Progenitor cell of endocrine pancreas (in vitro differentiated cells): ENCODE measurements at regions not wholly inside any gene's neighbourhood (a gene's known extent, or its start where the extent isn't known, plus 50 kb on each side); places are given as distances from the start of the nearest gene placed in this dataset.

Experiments used
- DNase-seq: peaks from one replicate; pipeline ENCODE4 v3.0.0; 2021; ENCODE audit warnings: low spot score; ENCODE audit not compliant: unreplicated experiment
- H3K27ac Mint-ChIP-seq: 2 replicates; pipeline ENCODE4 v1.8.0; 2021; ENCODE audit warnings: mild to moderate bottlenecking, moderate library complexity, mixed read lengths
- H3K27me3 Mint-ChIP-seq: 2 replicates; pipeline ENCODE4 v1.8.0; 2021; ENCODE audit warnings: mixed read lengths
- H3K36me3 Mint-ChIP-seq: 2 replicates; pipeline ENCODE4 v1.8.0; 2022; ENCODE audit warnings: mixed read lengths; ENCODE audit not compliant: insufficient read depth
- H3K4me1 Mint-ChIP-seq: 2 replicates; pipeline ENCODE4 v1.8.0; 2021; ENCODE audit warnings: low read depth, mixed read lengths
- H3K4me3 Mint-ChIP-seq: 2 replicates; pipeline ENCODE4 v1.8.0; 2021; ENCODE audit warnings: low read depth, mild to moderate bottlenecking, moderate library complexity, mixed read lengths
- H3K9me3 Mint-ChIP-seq: 2 replicates; pipeline ENCODE4 v1.8.0; 2021; ENCODE audit warnings: low read depth, mixed read lengths
- CTCF ChIP-seq: fragments of 200-600 bp; sonication (generic); IDR thresholded peaks from one replicate; pipeline ENCODE4 v1.5.0; 2021; ENCODE audit warnings: antibody characterized with exemption, mild to moderate bottlenecking; ENCODE audit not compliant: unreplicated experiment

GRCh38 chr13:88643233-88643632 is 972.1 kb downstream of the SLITRK5 start:
- peaks cover 23% of the 10 kb centered on the region for H3K9me3 Mint-ChIP-seq
- DNase-seq = no peak
- no peaks in the 10 kb centered on the region for H3K27me3 Mint-ChIP-seq
- TF ChIP-seq CTCF = no peak
- no peak overlapping the region for H3K27ac Mint-ChIP-seq
- H3K4me3 Mint-ChIP-seq = no peak overlapping the region
- H3K36me3 Mint-ChIP-seq = no peaks in the 10 kb centered on the region
- H3K4me1 Mint-ChIP-seq = no peaks in the 10 kb centered on the region

GRCh38 chr13:88648598-88649373 is 977.6 kb downstream of the SLITRK5 start:
- no peak for TF ChIP-seq CTCF
- Mint-ChIP-seq H3K4me1 (no peaks in the 10 kb centered on the region), H3K27me3 (no peaks in the 10 kb centered on the region), H3K27ac (no peak overlapping the region), H3K9me3 (peaks cover 12% of the 10 kb centered on the region), H3K36me3 (no peaks in the 10 kb centered on the region), H3K4me3 (no peak overlapping the region)
- no peak for DNase-seq

- Mint-ChIP-seq H3K27ac (no peak overlapping the region), H3K4me3 (no peak overlapping the region), H3K9me3 (peaks cover 6% of the 10 kb centered on the region), H3K27me3 (no peaks in the 10 kb centered on the region), H3K36me3 (no peaks in the 10 kb centered on the region), H3K4me1 (no peaks in the 10 kb centered on the region)
- no peak for TF ChIP-seq CTCF
- no peak for DNase-seq
Measured at GRCh38 chr13:88649855-88650254, 978.7 kb downstream of the SLITRK5 start.

GRCh38 chr13:88651531-88651930 is 980.4 kb downstream of the SLITRK5 start:
- peaks cover 4% of the 10 kb centered on the region for H3K9me3 Mint-ChIP-seq
- no peak for DNase-seq
- H3K4me3 Mint-ChIP-seq = no peak overlapping the region
- H3K27me3 Mint-ChIP-seq = no peaks in the 10 kb centered on the region
- TF ChIP-seq CTCF = no peak
- no peaks in the 10 kb centered on the region for H3K36me3 Mint-ChIP-seq
- H3K4me1 Mint-ChIP-seq = no peaks in the 10 kb centered on the region
- H3K27ac Mint-ChIP-seq = no peak overlapping the region

GRCh38 chr13:88656751-88657150 is 985.6 kb downstream of the SLITRK5 start:
- H3K36me3 Mint-ChIP-seq = no peaks in the 10 kb centered on the region
- no peak for TF ChIP-seq CTCF
- no peaks in the 10 kb centered on the region for H3K4me1 Mint-ChIP-seq
- no peak overlapping the region for H3K27ac Mint-ChIP-seq
- no peak overlapping the region for H3K4me3 Mint-ChIP-seq
- H3K27me3 Mint-ChIP-seq = no peaks in the 10 kb centered on the region
- DNase-seq = no peak
- peaks cover 7% of the 10 kb centered on the region for H3K9me3 Mint-ChIP-seq
